HEK293 (cell line): ENCODE measurements at regions not wholly inside any gene's neighbourhood (a gene's known extent, or its start where the extent isn't known, plus 50 kb on each side); places are given as distances from the start of the nearest gene placed in this dataset.

Experiments
- CTCF ChIA-PET: fragments of 350-600 bp; formaldehyde crosslinking; extraction: SDS; loops from one replicate; lab custom pipeline; 2021; ENCODE audit warnings: antibody characterized with exemption; lab: Yijun Ruan, JAX
- POLR2A ChIA-PET: fragments of 300-600 bp; formaldehyde crosslinking; extraction: SDS; loops from one replicate; lab custom pipeline; 2020; ENCODE audit warnings: antibody characterized with exemption, inconsistent platforms; lab: Yijun Ruan, JAX
- H3K27ac ChIP-seq: fragments of 200-500 bp; sonication (Bioruptor generic); 2 replicates; pipeline ENCODE4 v1.5.1; 2014; ENCODE audit warnings: low read depth, low read length, control low read depth, inconsistent platforms; ENCODE audit errors: extremely low read depth
- H3K36me3 ChIP-seq, 2 experiments: fragments of 200-500 bp in 1 of 2; sonication (Bioruptor generic) in 1 of 2; 1 replicate in 1 of 2; 2 replicates in 1 of 2; pipeline ENCODE4 v1.5.1; 2014 to 2017; ENCODE audit warnings: inconsistent platforms in 2 of 2, low read length in 2 of 2; ENCODE audit not compliant: control insufficient read depth in 2 of 2, insufficient read depth in 1 of 2
- H3K4me1 ChIP-seq: fragments of 200-500 bp; sonication (Bioruptor generic); 2 replicates; pipeline ENCODE4 v1.5.1; 2014; ENCODE audit warnings: mild to moderate bottlenecking, low read length, inconsistent platforms; ENCODE audit not compliant: control insufficient read depth, insufficient read depth
- H3K4me3 ChIP-seq: 2 replicates; pipeline ENCODE4 v1.5.1; 2011; ENCODE audit warnings: low read depth, mild to moderate bottlenecking, control low read depth, low read length, moderate library complexity
- H3K9me3 ChIP-seq: fragments of 200-500 bp; sonication (Bioruptor generic); 2 replicates; pipeline ENCODE4 v1.5.1; 2014; ENCODE audit warnings: low read depth, low read length, inconsistent platforms; ENCODE audit not compliant: control insufficient read depth, insufficient read depth
- BCL11A ChIP-seq: fragments of 450-650 bp; formaldehyde crosslinking; IDR thresholded peaks from 2 replicates; pipeline ENCODE4 v1.5.1; 2016; ENCODE audit warnings: low read depth, missing biosample characterization, missing genetic modification characterization
- FEZF1 ChIP-seq: fragments of 450-650 bp; formaldehyde crosslinking; IDR thresholded peaks from 2 replicates; pipeline ENCODE4 v1.5.1; 2016; ENCODE audit warnings: missing biosample characterization, missing genetic modification characterization
- MEIS1 ChIP-seq: sonication (generic); formaldehyde crosslinking; IDR thresholded peaks from 2 replicates; pipeline ENCODE4 v1.8.1; 2022; ENCODE audit warnings: missing genetic modification reagents, mild to moderate bottlenecking, borderline replicate concordance
- ZBTB7A ChIP-seq: fragments of 450-650 bp; formaldehyde crosslinking; IDR thresholded peaks from 2 replicates; pipeline ENCODE4 v1.5.1; 2016; ENCODE audit warnings: low read depth, missing biosample characterization, missing genetic modification characterization
- ZBTB8A ChIP-seq: fragments of 450-650 bp; formaldehyde crosslinking; IDR thresholded peaks from 2 replicates; pipeline ENCODE4 v1.5.1; 2016; ENCODE audit warnings: missing biosample characterization, missing genetic modification characterization
- ZIC2 ChIP-seq: fragments of 450-650 bp; formaldehyde crosslinking; IDR thresholded peaks from 2 replicates; pipeline ENCODE4 v1.5.1; 2016; ENCODE audit warnings: missing biosample characterization, missing genetic modification characterization
- ZNF140 ChIP-seq: fragments of 450-650 bp; formaldehyde crosslinking; IDR thresholded peaks from 2 replicates; pipeline ENCODE4 v1.5.1; 2016; ENCODE audit warnings: missing biosample characterization, missing genetic modification characterization
- ZNF157 ChIP-seq: fragments of 450-650 bp; formaldehyde crosslinking; IDR thresholded peaks from 2 replicates; pipeline ENCODE4 v1.5.1; 2016; ENCODE audit warnings: missing biosample characterization, missing genetic modification characterization
- ZNF175 ChIP-seq: fragments of 450-650 bp; formaldehyde crosslinking; IDR thresholded peaks from 2 replicates; pipeline ENCODE4 v1.5.1; 2016; ENCODE audit warnings: missing biosample characterization, missing genetic modification characterization
- ZNF266 ChIP-seq: fragments of 450-650 bp; formaldehyde crosslinking; IDR thresholded peaks from 2 replicates; pipeline ENCODE4 v1.5.1; 2016; ENCODE audit warnings: missing biosample characterization, missing genetic modification characterization, low read depth
- ZNF324 ChIP-seq: fragments of 450-650 bp; formaldehyde crosslinking; IDR thresholded peaks from 2 replicates; pipeline ENCODE4 v1.5.1; 2016; ENCODE audit warnings: missing biosample characterization, missing genetic modification characterization
- ZNF354C ChIP-seq: fragments of 450-650 bp; formaldehyde crosslinking; IDR thresholded peaks from 2 replicates; pipeline ENCODE4 v1.5.1; 2016; ENCODE audit warnings: missing biosample characterization, missing genetic modification characterization, low read depth, borderline replicate concordance
- ZNF621 ChIP-seq: fragments of 450-650 bp; formaldehyde crosslinking; IDR thresholded peaks from 2 replicates; pipeline ENCODE4 v1.5.1; 2017; ENCODE audit warnings: missing biosample characterization, missing genetic modification characterization
- ZNF624 ChIP-seq: fragments of 450-650 bp; formaldehyde crosslinking; IDR thresholded peaks from 2 replicates; pipeline ENCODE4 v1.5.1; 2017; ENCODE audit warnings: missing biosample characterization, missing genetic modification characterization
- ZNF76 ChIP-seq: fragments of 450-650 bp; formaldehyde crosslinking; IDR thresholded peaks from 2 replicates; pipeline ENCODE4; 2016; ENCODE audit warnings: low read depth, missing biosample characterization, missing genetic modification characterization, borderline replicate concordance
- ZNF792 ChIP-seq: fragments of 450-650 bp; formaldehyde crosslinking; IDR thresholded peaks from 2 replicates; pipeline ENCODE4 v1.5.1; 2016; ENCODE audit warnings: missing biosample characterization, missing genetic modification characterization
- TF ChIP-seq, protein P1 (sequence below): fragments of 450-650 bp; IDR thresholded peaks from 2 replicates; pipeline ENCODE4 v1.5.1; 2018; ENCODE audit warnings: missing biosample characterization, missing genetic modification characterization
- TF ChIP-seq, protein P2 (sequence below): fragments of 450-650 bp; formaldehyde crosslinking; IDR thresholded peaks from 2 replicates; pipeline ENCODE4 v1.5.1; 2016; ENCODE audit warnings: missing biosample characterization, missing genetic modification characterization
- TF ChIP-seq, protein P3 (sequence below): fragments of 450-650 bp; IDR thresholded peaks from 2 replicates; pipeline ENCODE4 v1.5.1; 2018; ENCODE audit warnings: missing biosample characterization, mild to moderate bottlenecking, missing genetic modification characterization
- TF ChIP-seq, protein P4 (sequence below): fragments of 450-650 bp; formaldehyde crosslinking; IDR thresholded peaks from 2 replicates; pipeline ENCODE4 v1.5.1; 2016; ENCODE audit warnings: missing biosample characterization, missing genetic modification characterization

DNA sequence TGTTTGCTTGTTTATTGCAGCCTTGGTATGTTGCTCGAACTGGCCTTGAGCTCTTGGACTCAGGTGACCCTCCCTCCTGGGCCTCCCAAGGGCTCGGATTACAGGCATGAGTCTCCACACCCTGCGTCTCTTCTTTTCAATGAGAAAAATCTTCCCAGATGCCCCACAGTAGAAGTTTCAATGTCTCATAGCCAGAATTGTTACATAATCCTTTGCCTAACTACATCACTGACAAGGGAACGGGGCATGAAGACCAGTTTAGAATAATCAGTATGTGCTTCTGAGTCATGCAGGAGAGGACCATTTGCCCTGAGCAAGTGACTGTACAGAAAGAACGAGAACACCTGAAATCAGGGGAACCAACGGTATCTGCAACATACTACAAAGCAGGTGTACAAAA is 61.9 kb upstream of the RBBP6 start:
- H3K4me3 ChIP-seq, result no peak overlapping the region
- ChIA-PET POLR2A (no interaction called here), CTCF (interaction anchor here (0.7 to 1.5 kb wide), 2 partner anchors 20 to 220 kb away, joined by 3 read pairs; no protein-coding TSS in a partner anchor)
- H3K27ac ChIP-seq, result no peak overlapping the region
- TF ChIP-seq ZBTB7A (no peak), ZNF354C (tag by site-specific recombination) (no peak), MEIS1 (CRISPR knock-in tag) (no peak), ZNF266 (no peak), ZNF157 (tag by site-specific recombination) (no peak)
- H3K36me3 ChIP-seq, result no peaks in the 10 kb centered on the region
- no peaks in the 10 kb centered on the region for H3K9me3 ChIP-seq
- no peaks in the 10 kb centered on the region for H3K4me1 ChIP-seq

DNA sequence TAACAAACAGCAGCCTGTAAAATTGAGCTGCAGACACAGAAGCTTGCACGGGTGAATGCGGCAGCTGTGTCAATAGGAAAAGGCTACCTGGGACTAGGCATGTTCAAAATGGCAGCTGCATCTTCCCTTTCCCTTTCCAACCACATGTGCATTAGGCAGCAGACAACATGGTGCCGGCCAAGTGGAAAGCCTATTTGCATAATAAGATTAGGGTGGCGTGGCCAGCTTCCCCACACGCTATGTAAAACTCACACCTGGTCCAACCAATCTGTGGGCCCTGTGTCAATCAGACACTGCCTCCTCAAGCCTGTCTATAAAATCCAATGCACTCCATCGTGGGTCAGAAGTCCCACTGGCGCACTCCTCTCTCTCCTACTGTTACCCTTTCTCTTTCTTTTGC is 61.0 kb upstream of the RBBP6 start:
- POLR2A ChIA-PET, result no interaction called here
- CTCF ChIA-PET, result interaction anchor here (0.5 kb wide), 1 partner anchor 88 kb away, joined by 4 read pairs; no protein-coding TSS in a partner anchor
- TF ChIP-seq ZNF624 (no peak), BCL11A (tag by site-specific recombination) (no peak), ZNF621 (tag by site-specific recombination) (no peak), ZBTB8A (tag by site-specific recombination) (no peak), ZNF175 (tag by site-specific recombination) (no peak), ZNF324 (tag by site-specific recombination) (no peak), FEZF1 (tag by site-specific recombination) (no peak)
- TF ChIP-seq, protein P1, sequence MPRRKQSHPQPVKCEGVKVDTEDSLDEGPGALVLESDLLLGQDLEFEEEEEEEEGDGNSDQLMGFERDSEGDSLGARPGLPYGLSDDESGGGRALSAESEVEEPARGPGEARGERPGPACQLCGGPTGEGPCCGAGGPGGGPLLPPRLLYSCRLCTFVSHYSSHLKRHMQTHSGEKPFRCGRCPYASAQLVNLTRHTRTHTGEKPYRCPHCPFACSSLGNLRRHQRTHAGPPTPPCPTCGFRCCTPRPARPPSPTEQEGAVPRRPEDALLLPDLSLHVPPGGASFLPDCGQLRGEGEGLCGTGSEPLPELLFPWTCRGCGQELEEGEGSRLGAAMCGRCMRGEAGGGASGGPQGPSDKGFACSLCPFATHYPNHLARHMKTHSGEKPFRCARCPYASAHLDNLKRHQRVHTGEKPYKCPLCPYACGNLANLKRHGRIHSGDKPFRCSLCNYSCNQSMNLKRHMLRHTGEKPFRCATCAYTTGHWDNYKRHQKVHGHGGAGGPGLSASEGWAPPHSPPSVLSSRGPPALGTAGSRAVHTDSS, result no peak
- TF ChIP-seq, protein P2, sequence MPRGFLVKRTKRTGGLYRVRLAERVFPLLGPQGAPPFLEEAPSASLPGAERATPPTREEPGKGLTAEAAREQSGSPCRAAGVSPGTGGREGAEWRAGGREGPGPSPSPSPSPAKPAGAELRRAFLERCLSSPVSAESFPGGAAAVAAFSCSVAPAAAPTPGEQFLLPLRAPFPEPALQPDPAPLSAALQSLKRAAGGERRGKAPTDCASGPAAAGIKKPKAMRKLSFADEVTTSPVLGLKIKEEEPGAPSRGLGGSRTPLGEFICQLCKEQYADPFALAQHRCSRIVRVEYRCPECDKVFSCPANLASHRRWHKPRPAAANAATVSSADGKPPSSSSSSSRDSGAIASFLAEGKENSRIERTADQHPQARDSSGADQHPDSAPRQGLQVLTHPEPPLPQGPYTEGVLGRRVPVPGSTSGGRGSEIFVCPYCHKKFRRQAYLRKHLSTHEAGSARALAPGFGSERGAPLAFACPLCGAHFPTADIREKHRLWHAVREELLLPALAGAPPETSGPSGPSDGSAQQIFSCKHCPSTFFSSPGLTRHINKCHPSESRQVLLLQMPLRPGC (tag by site-specific recombination), result no peak
- Histone ChIP-seq H3K4me3 (no peak overlapping the region), H3K4me1 (no peaks in the 10 kb centered on the region), H3K9me3 (no peaks in the 10 kb centered on the region), H3K27ac (no peak overlapping the region), H3K36me3 (no peaks in the 10 kb centered on the region)

DNA sequence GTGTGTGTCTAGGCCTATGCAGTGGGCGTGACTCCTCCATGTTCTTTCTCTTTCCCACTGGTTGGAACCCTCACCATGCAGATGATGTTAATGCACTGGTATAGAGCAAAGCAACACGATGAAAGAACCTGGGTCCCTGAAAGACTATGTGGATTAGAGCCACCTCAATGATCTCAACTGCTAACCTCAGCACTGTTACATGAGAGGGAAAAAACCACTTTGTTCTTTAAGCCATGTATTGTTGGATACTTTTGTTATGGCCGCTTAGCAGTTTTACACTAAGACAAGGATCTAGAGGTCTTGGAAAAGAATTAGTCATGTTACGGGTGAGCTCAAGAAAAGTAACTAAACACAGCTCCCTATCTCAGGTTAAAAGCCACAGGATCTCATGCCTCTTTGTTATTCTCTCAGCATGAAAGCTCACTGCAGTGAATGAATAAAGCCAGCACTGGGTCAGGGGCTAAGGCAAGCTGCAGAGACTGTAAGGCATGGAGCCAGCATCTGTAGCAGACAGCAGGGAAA is 56.6 kb upstream of the RBBP6 start:
- Histone ChIP-seq H3K27ac (no peak overlapping the region), H3K36me3 (no peaks in the 10 kb centered on the region)
- CTCF ChIA-PET, result interaction anchor here (1.6 kb wide), 1 partner anchor 412 kb away, joined by 3 read pairs; no protein-coding TSS in a partner anchor
- TF ChIP-seq ZNF76, result no peak
- TF ChIP-seq, protein P2 (tag by site-specific recombination), result no peak
- no peak for TF ChIP-seq ZNF792
- TF ChIP-seq ZNF140 (tag by site-specific recombination), result no peak
- TF ChIP-seq ZIC2 (tag by site-specific recombination), result peak; percentile 72
- TF ChIP-seq, protein P3, sequence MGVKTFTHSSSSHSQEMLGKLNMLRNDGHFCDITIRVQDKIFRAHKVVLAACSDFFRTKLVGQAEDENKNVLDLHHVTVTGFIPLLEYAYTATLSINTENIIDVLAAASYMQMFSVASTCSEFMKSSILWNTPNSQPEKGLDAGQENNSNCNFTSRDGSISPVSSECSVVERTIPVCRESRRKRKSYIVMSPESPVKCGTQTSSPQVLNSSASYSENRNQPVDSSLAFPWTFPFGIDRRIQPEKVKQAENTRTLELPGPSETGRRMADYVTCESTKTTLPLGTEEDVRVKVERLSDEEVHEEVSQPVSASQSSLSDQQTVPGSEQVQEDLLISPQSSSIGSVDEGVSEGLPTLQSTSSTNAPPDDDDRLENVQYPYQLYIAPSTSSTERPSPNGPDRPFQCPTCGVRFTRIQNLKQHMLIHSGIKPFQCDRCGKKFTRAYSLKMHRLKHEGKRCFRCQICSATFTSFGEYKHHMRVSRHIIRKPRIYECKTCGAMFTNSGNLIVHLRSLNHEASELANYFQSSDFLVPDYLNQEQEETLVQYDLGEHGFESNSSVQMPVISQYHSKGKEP, result no peak
- TF ChIP-seq, protein P4, sequence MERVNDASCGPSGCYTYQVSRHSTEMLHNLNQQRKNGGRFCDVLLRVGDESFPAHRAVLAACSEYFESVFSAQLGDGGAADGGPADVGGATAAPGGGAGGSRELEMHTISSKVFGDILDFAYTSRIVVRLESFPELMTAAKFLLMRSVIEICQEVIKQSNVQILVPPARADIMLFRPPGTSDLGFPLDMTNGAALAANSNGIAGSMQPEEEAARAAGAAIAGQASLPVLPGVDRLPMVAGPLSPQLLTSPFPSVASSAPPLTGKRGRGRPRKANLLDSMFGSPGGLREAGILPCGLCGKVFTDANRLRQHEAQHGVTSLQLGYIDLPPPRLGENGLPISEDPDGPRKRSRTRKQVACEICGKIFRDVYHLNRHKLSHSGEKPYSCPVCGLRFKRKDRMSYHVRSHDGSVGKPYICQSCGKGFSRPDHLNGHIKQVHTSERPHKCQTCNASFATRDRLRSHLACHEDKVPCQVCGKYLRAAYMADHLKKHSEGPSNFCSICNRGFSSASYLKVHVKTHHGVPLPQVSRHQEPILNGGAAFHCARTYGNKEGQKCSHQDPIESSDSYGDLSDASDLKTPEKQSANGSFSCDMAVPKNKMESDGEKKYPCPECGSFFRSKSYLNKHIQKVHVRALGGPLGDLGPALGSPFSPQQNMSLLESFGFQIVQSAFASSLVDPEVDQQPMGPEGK (tag by site-specific recombination), result no peak
- TF ChIP-seq, all 188 proteins: peak for 1
- H3K4me3 ChIP-seq, result no peak overlapping the region
- H3K4me1 ChIP-seq, result no peaks in the 10 kb centered on the region
- H3K9me3 ChIP-seq, result no peaks in the 10 kb centered on the region
- POLR2A ChIA-PET, result no interaction called here
